ENCODE measurements at regions not wholly inside any gene's neighbourhood (a gene's known extent, or its start where the extent isn't known, plus 50 kb on each side); places are given as distances from the start of the nearest gene placed in this dataset.
A peak's percentile ranks its signal among the peaks of the same experiment; 100 is the strongest.

- H3K9me3 ChIP-seq (ENCODE audit: control insufficient read depth, low read length) = no peaks in the 10 kb centered on the region
- no peak overlapping the region for H2BK12ac ChIP-seq (ENCODE audit: low read length in 2 of 2)
- WGBS = 77% methylated on average over 1 of the region's 2 CpGs
- H3K27ac ChIP-seq (ENCODE audit: low read length, poor library complexity, severe bottlenecking) = no peak overlapping the region
- H2BK5ac ChIP-seq (ENCODE audit: low read depth, low read length, poor library complexity, severe bottlenecking) = no peak overlapping the region
- H4K8ac ChIP-seq (ENCODE audit: low read length) = no peak overlapping the region
- H2AK5ac ChIP-seq (ENCODE audit: low read length, severe bottlenecking) = no peak overlapping the region
- H3K23ac ChIP-seq (ENCODE audit: low read length in 2 of 2) = no peak overlapping the region
- no peak overlapping the region for H3K9ac ChIP-seq (ENCODE audit: low read length)
- H4K91ac ChIP-seq (ENCODE audit: low read length) = no peak overlapping the region
- H3K4me3 ChIP-seq (ENCODE audit: insufficient read depth in 1 of 2, low read depth in 1 of 2, low read length in 2 of 2) = no peak overlapping the region
- no peak overlapping the region for H3K4me2 ChIP-seq (ENCODE audit: low read length, poor library complexity, severe bottlenecking)
- no peak overlapping the region for H3K14ac ChIP-seq (ENCODE audit: low read length in 2 of 2)
- no peak overlapping the region for H2BK120ac ChIP-seq (ENCODE audit: low read depth, low read length)
- H3K36me3 ChIP-seq (ENCODE audit: control insufficient read depth in 1 of 2, insufficient read depth in 2 of 2, low read depth in 1 of 2, low read length in 2 of 2) = no peaks in the 10 kb centered on the region
- no peak overlapping the region for H2BK15ac ChIP-seq (ENCODE audit: low read depth, poor library complexity, severe bottlenecking)
- no peaks in the 10 kb centered on the region for H3K79me1 ChIP-seq (replicated peaks; ENCODE audit: low read length, poor library complexity, severe bottlenecking)
- DNase-seq = peak; percentile 30
- no peaks in the 10 kb centered on the region for H3K27me3 ChIP-seq (ENCODE audit: control insufficient read depth in 1 of 2, insufficient read depth in 1 of 2, low read length in 2 of 2)
- H3K4me1 ChIP-seq (ENCODE audit: control insufficient read depth, insufficient read depth, low read depth, low read length) = no peaks in the 10 kb centered on the region
- H2AFZ ChIP-seq (ENCODE audit: low read depth, low read length) = no peak overlapping the region
- no peak overlapping the region for H3K18ac ChIP-seq (ENCODE audit: low read depth in 1 of 2, low read length in 2 of 2)
- H3K4ac ChIP-seq (ENCODE audit: low read depth in 1 of 2, low read length in 2 of 2) = no peak overlapping the region
Observed at GRCh38 chr10:91054325-91054724, 133.4 kb upstream of the ANKRD1 start.

- no peak overlapping the region for H2BK5ac ChIP-seq (ENCODE audit: low read depth, low read length, poor library complexity, severe bottlenecking)
- no peaks in the 10 kb centered on the region for H3K36me3 ChIP-seq (ENCODE audit: control insufficient read depth in 1 of 2, insufficient read depth in 2 of 2, low read depth in 1 of 2, low read length in 2 of 2)
- peak overlapping the region in 1 of 2 experiments; percentile 50 for H3K4ac ChIP-seq (ENCODE audit: low read depth in 1 of 2, low read length in 2 of 2)
- no peak overlapping the region for H3K18ac ChIP-seq (ENCODE audit: low read depth in 1 of 2, low read length in 2 of 2)
- no peak overlapping the region for H4K8ac ChIP-seq (ENCODE audit: low read length)
- H3K23ac ChIP-seq (ENCODE audit: low read length in 2 of 2) = no peak overlapping the region
- H3K79me1 ChIP-seq (replicated peaks; ENCODE audit: low read length, poor library complexity, severe bottlenecking) = no peaks in the 10 kb centered on the region
- no peak overlapping the region for H3K14ac ChIP-seq (ENCODE audit: low read length in 2 of 2)
- DNase-seq = no peak
- no peak overlapping the region for H3K4me2 ChIP-seq (ENCODE audit: low read length, poor library complexity, severe bottlenecking)
- H2BK15ac ChIP-seq (ENCODE audit: low read depth, poor library complexity, severe bottlenecking) = no peak overlapping the region
- no peaks in the 10 kb centered on the region for H3K27me3 ChIP-seq (ENCODE audit: control insufficient read depth in 1 of 2, insufficient read depth in 1 of 2, low read length in 2 of 2)
- no peak overlapping the region for H2AK5ac ChIP-seq (ENCODE audit: low read length, severe bottlenecking)
- H3K4me1 ChIP-seq (ENCODE audit: control insufficient read depth, insufficient read depth, low read depth, low read length) = no peaks in the 10 kb centered on the region
- no peak overlapping the region for H2BK12ac ChIP-seq (ENCODE audit: low read length in 2 of 2)
- no peak overlapping the region for H2AFZ ChIP-seq (ENCODE audit: low read depth, low read length)
- no peak overlapping the region for H2BK120ac ChIP-seq (ENCODE audit: low read depth, low read length)
- no peak overlapping the region for H3K4me3 ChIP-seq (ENCODE audit: insufficient read depth in 1 of 2, low read depth in 1 of 2, low read length in 2 of 2)
- H3K27ac ChIP-seq (ENCODE audit: low read length, poor library complexity, severe bottlenecking) = no peak overlapping the region
- no peaks in the 10 kb centered on the region for H3K9me3 ChIP-seq (ENCODE audit: control insufficient read depth, low read length)
- no peak overlapping the region for H3K9ac ChIP-seq (ENCODE audit: low read length)
- H4K91ac ChIP-seq (ENCODE audit: low read length) = no peak overlapping the region
Observed at GRCh38 chr10:91061187-91061586, 140.3 kb upstream of the ANKRD1 start.

DNA sequence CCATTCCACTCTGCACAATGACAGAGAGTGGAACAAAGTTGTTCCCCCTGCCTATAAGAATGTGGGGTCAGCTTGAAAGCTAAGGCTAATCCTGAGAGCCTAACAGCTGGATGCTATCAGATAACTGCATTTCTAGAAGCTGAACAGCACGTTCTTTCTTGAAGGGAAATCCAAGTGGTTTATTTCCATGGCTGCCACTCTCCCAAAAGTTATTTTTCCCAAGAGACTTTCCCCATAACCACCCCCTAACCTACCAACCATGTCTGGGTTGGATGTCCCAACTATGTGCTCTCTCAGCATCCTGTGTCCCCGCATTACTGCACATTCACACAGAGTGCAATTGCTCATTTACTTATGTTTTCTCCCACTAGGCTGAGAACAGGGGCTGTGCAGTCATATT, 140.7 kb upstream of the ANKRD1 start:
- Histone ChIP-seq H2AFZ (ENCODE audit: low read depth, low read length) (no peak overlapping the region), H3K4ac (ENCODE audit: low read depth in 1 of 2, low read length in 2 of 2) (no peak overlapping the region), H3K4me1 (ENCODE audit: control insufficient read depth, insufficient read depth, low read depth, low read length) (no peaks in the 10 kb centered on the region), H3K36me3 (ENCODE audit: control insufficient read depth in 1 of 2, insufficient read depth in 2 of 2, low read depth in 1 of 2, low read length in 2 of 2) (no peaks in the 10 kb centered on the region), H2BK120ac (ENCODE audit: low read depth, low read length) (no peak overlapping the region), H3K14ac (ENCODE audit: low read length in 2 of 2) (no peak overlapping the region), H3K79me1 (replicated peaks; ENCODE audit: low read length, poor library complexity, severe bottlenecking) (no peaks in the 10 kb centered on the region), H4K8ac (ENCODE audit: low read length) (no peak overlapping the region), H3K23ac (ENCODE audit: low read length in 2 of 2) (no peak overlapping the region), H2AK5ac (ENCODE audit: low read length, severe bottlenecking) (no peak overlapping the region), H2BK15ac (ENCODE audit: low read depth, poor library complexity, severe bottlenecking) (no peak overlapping the region), H2BK12ac (ENCODE audit: low read length in 2 of 2) (no peak overlapping the region), H3K27me3 (ENCODE audit: control insufficient read depth in 1 of 2, insufficient read depth in 1 of 2, low read length in 2 of 2) (no peaks in the 10 kb centered on the region), H3K9me3 (ENCODE audit: control insufficient read depth, low read length) (no peaks in the 10 kb centered on the region), H3K9ac (ENCODE audit: low read length) (no peak overlapping the region), H3K4me2 (ENCODE audit: low read length, poor library complexity, severe bottlenecking) (no peak overlapping the region), H3K27ac (ENCODE audit: low read length, poor library complexity, severe bottlenecking) (no peak overlapping the region), H3K4me3 (ENCODE audit: insufficient read depth in 1 of 2, low read depth in 1 of 2, low read length in 2 of 2) (no peak overlapping the region), H4K91ac (ENCODE audit: low read length) (no peak overlapping the region), H3K18ac (ENCODE audit: low read depth in 1 of 2, low read length in 2 of 2) (no peak overlapping the region), H2BK5ac (ENCODE audit: low read depth, low read length, poor library complexity, severe bottlenecking) (no peak overlapping the region)
- peak; percentile 21 for DNase-seq
- 20% methylated on average over 2 of the region's 2 CpGs for WGBS

DNA sequence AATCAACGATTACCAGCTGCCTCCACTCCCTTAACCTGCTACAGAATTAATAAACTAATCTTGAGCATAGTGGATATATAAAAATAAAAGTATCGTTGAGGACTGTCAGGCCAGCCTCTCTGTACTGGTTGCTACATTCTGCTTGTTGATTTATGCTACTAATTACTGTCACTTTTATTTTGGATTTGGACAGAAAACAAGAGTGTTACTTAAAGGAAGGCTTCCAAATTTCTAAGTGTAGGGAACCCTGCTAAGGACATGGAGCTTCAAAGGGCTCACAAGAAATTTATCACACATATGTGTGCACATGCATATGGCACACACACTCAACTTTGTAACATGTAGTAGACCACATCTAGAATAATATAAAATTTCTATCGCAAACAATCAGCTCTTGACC, 141.2 kb upstream of the ANKRD1 start:
- Histone ChIP-seq H2BK120ac (ENCODE audit: low read depth, low read length) (no peak overlapping the region), H3K27me3 (ENCODE audit: control insufficient read depth in 1 of 2, insufficient read depth in 1 of 2, low read length in 2 of 2) (no peaks in the 10 kb centered on the region), H3K4me1 (ENCODE audit: control insufficient read depth, insufficient read depth, low read depth, low read length) (no peaks in the 10 kb centered on the region), H3K4me2 (ENCODE audit: low read length, poor library complexity, severe bottlenecking) (no peak overlapping the region), H2BK5ac (ENCODE audit: low read depth, low read length, poor library complexity, severe bottlenecking) (no peak overlapping the region), H3K4ac (ENCODE audit: low read depth in 1 of 2, low read length in 2 of 2) (no peak overlapping the region), H3K27ac (ENCODE audit: low read length, poor library complexity, severe bottlenecking) (no peak overlapping the region), H3K18ac (ENCODE audit: low read depth in 1 of 2, low read length in 2 of 2) (no peak overlapping the region), H2AK5ac (ENCODE audit: low read length, severe bottlenecking) (no peak overlapping the region), H3K9ac (ENCODE audit: low read length) (no peak overlapping the region), H4K8ac (ENCODE audit: low read length) (no peak overlapping the region), H2BK15ac (ENCODE audit: low read depth, poor library complexity, severe bottlenecking) (no peak overlapping the region), H4K91ac (ENCODE audit: low read length) (no peak overlapping the region), H3K4me3 (ENCODE audit: insufficient read depth in 1 of 2, low read depth in 1 of 2, low read length in 2 of 2) (no peak overlapping the region), H3K9me3 (ENCODE audit: control insufficient read depth, low read length) (no peaks in the 10 kb centered on the region), H3K36me3 (ENCODE audit: control insufficient read depth in 1 of 2, insufficient read depth in 2 of 2, low read depth in 1 of 2, low read length in 2 of 2) (no peaks in the 10 kb centered on the region), H3K79me1 (replicated peaks; ENCODE audit: low read length, poor library complexity, severe bottlenecking) (no peaks in the 10 kb centered on the region), H2BK12ac (ENCODE audit: low read length in 2 of 2) (no peak overlapping the region), H3K23ac (ENCODE audit: low read length in 2 of 2) (no peak overlapping the region), H2AFZ (ENCODE audit: low read depth, low read length) (no peak overlapping the region), H3K14ac (ENCODE audit: low read length in 2 of 2) (no peak overlapping the region)
- 100% methylated on average over 1 of the region's 3 CpGs for WGBS
- no peak for DNase-seq
